Duodenal mucosa (tissue), 2 donors: ENCODE measurements at regions not wholly inside any gene's neighbourhood (a gene's known extent, or its start where the extent isn't known, plus 50 kb on each side); places are given as distances from the start of the nearest gene placed in this dataset.

Experiments used
- H3K27ac ChIP-seq: one replicate; pipeline ENCODE4 v1.7.0; 2013; ENCODE audit warnings: low read depth, low read length
- H3K27me3 ChIP-seq, 2 donors: one replicate each; pipeline ENCODE4 v1.7.0; 2013; ENCODE audit warnings: low read length in 2 of 2, control low read depth in 1 of 2; ENCODE audit not compliant: insufficient read depth in 2 of 2, control insufficient read depth in 1 of 2
- H3K36me3 ChIP-seq, 2 donors: one replicate each; pipeline ENCODE4 v1.7.0; 2013; ENCODE audit warnings: low read length in 2 of 2, control low read depth in 1 of 2; ENCODE audit not compliant: insufficient read depth in 2 of 2, control insufficient read depth in 1 of 2
- H3K4me1 ChIP-seq, 2 donors: one replicate each; pipeline ENCODE4 v1.7.0; 2013; ENCODE audit warnings: low read length in 2 of 2, control low read depth in 1 of 2; ENCODE audit not compliant: insufficient read depth in 2 of 2, control insufficient read depth in 1 of 2
- H3K4me3 ChIP-seq, 2 donors: one replicate each; pipeline ENCODE4 v1.7.0; 2013; ENCODE audit warnings: low read length in 2 of 2, low read depth in 1 of 2
- H3K9ac ChIP-seq, 2 donors: one replicate each; pipeline ENCODE4 v1.7.0; 2013; ENCODE audit warnings: low read length in 2 of 2, low read depth in 1 of 2
- H3K9me3 ChIP-seq, 2 donors: one replicate each; pipeline ENCODE4 v1.7.0; 2013; ENCODE audit warnings: low read length in 2 of 2, control low read depth in 1 of 2; ENCODE audit not compliant: control insufficient read depth in 1 of 2

DNA sequence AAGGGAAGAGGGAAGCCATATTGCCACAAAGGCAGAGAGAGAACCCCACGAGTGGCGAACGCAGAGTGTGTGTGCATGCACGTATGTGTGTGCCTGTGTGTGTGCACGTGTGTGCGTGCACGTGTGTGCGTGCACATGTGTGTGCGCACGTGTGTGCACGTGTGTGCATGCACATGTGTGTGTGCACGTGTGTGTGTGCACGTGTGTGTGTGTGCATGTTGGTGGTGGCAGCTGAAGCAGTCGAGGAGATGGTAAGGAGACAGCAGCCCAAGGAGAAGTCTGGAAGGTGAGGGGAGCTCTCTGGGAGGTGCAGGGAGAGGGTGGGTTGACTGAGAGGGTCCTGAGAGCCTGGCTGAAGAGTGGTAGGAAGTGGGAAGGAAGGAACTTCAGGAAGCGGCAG lies 94.1 kb upstream of the NECTIN1 start:
- peaks cover 0 to 5% of the 10 kb centered on the region in 2 donors for H3K27me3 ChIP-seq
- no peak overlapping the region for H3K4me3 ChIP-seq
- H3K9me3 ChIP-seq, result no peaks in the 10 kb centered on the region
- no peak overlapping the region for H3K9ac ChIP-seq
- H3K36me3 ChIP-seq, result no peaks in the 10 kb centered on the region
- H3K4me1 ChIP-seq, result peaks cover 0 to 6% of the 10 kb centered on the region in 2 donors
- H3K27ac ChIP-seq, result no peak overlapping the region

DNA sequence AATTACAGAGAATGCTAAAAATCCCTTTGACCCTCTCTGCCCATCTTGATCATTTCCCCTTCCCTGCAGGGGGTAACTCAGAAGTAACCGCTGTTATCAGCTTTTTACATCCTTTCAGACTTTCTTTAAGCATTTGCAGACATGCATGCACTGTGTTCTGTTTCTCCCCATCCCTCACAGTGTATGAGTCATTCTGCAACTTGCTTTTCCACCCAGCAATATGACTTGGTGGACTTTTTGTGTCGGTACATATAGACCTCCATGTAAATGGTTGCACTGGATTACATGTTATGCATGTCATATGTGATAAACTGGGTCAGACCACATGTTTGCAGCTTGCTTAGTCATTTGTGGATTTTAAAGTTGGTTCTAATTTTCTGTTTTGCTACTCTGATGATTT lies 87.7 kb upstream of the NECTIN1 start:
- Histone ChIP-seq H3K27me3 (no peaks in the 10 kb centered on the region), H3K4me3 (no peak overlapping the region), H3K4me1 (no peaks in the 10 kb centered on the region), H3K9me3 (no peaks in the 10 kb centered on the region), H3K9ac (no peak overlapping the region), H3K36me3 (no peaks in the 10 kb centered on the region), H3K27ac (no peak overlapping the region)

DNA sequence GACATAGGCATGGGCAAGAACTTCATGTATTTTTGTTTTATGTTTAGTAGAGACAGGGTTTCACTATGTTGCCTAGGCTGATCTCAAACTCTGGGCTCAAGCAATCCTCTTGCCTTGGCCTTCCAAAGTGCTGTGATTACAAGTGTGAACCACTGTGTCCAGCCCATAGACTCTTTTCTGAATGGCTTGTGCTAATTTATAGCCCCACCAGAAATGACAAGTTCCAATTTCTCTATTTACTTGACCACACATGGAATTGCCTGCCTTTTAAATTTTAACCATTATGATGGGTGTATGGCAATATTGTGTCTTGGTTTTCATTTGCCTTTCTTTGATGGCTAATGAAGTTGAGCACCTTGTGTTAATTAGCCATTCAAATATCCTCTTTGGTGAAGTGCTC lies 85.8 kb upstream of the NECTIN1 start:
- Histone ChIP-seq H3K27me3 (peaks cover 0 to 3% of the 10 kb centered on the region in 2 donors), H3K4me1 (no peaks in the 10 kb centered on the region), H3K9ac (no peak overlapping the region), H3K4me3 (no peak overlapping the region), H3K9me3 (no peaks in the 10 kb centered on the region), H3K27ac (no peak overlapping the region), H3K36me3 (no peaks in the 10 kb centered on the region)

DNA sequence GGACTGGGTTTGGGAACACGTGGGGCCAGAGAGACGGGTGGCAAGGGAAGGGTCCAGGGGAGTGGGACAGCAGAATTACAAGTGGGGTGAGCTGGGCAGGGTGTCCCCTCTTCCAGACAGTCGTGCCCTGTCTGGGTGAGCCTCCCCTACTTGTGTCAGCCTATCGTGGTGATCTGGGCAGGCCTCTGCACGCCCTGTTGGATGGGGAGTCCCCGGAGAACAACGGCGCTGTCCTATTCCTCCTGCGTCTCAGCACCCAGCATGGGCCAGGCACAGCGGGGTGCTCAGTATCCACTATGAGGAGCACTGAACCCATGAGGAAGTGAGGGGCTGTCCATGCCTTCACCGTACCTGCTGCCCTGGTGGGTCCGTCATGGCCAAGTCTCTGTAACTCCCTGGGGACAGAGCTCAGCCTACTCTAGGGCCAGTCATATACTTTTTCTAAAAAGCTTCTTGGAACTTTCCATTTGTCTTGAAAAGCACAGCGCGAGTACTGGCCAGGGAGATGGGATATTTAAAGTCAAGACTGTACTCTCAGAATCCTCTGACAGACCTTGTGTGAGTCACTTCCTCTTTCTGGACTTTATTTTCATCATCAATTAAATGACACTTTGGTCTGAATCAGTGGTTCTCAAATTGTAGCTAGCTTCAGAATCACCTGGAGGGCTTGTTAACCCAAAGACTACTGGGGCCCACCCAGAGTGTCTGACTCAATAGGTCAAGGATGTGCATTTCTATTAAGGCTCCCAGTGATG lies 81.7 kb upstream of the NECTIN1 start:
- no peaks in the 10 kb centered on the region for H3K9me3 ChIP-seq
- peaks cover 0 to 3% of the 10 kb centered on the region in 2 donors for H3K27me3 ChIP-seq
- no peak overlapping the region for H3K27ac ChIP-seq
- no peak overlapping the region for H3K4me3 ChIP-seq
- H3K4me1 ChIP-seq, result peaks cover 5 to 7% of the 10 kb centered on the region in 2 donors
- H3K9ac ChIP-seq, result no peak overlapping the region
- H3K36me3 ChIP-seq, result no peaks in the 10 kb centered on the region

DNA sequence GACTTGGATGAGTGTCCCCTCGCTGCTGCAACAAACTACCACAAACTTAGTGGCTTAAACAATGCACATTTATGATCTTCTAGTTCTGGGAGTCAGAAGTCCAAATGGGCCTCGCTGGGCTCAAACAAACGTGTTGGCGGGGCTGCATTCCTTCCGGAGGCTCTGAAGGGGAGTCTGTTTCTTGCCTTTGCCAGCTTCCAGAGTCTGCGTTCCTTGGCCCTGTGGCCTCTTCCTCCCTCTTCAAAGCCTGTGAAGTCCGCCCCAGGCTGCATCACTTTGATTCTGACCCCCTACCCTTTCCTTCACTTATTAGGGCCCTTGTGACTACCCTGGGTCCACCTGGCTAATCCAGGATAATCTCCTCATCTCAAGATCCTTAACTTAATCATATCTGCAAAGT lies 80.3 kb upstream of the NECTIN1 start:
- Histone ChIP-seq H3K27ac (no peak overlapping the region), H3K4me1 (peaks cover 5 to 7% of the 10 kb centered on the region in 2 donors), H3K4me3 (no peak overlapping the region), H3K36me3 (no peaks in the 10 kb centered on the region), H3K9me3 (no peaks in the 10 kb centered on the region), H3K9ac (no peak overlapping the region), H3K27me3 (peaks cover 0 to 3% of the 10 kb centered on the region in 2 donors)

DNA sequence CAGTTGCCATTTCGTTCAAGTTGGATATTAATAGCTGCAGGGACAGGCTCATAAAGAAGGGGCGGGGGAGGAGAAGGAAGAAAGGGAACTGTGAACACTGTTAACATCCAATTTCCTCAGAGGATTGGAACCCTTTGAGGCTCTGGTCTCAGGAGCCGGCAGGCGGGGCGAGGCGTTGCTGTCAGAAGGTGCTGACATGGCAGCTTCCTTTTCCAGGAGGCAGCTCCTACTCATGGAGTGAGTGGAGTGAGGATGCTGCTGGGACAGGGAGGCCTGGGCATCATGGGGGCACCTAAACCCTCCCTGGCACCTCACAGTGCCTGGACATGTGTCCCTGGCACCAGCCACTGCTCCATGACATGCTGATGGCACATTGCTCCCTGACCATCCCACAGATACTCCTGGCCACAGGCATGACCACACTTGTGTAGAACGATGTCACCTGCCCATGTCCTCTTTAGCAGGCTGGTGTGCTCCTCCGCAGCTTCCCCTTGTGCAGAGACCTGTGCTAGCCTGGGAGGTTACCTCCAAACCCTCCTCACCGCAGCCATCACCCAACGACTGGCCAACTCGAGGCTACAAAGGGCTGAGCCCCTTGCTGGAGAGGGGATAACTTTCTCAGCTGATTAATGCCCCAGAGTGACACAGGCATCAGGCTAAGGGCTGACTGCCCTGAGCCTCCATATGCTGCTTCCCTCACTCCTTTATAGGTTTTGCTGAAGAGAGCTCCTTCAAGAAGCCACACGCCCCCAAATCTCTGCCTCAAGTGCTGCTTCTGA lies 79.6 kb upstream of the NECTIN1 start:
- no peak overlapping the region for H3K4me3 ChIP-seq

DNA sequence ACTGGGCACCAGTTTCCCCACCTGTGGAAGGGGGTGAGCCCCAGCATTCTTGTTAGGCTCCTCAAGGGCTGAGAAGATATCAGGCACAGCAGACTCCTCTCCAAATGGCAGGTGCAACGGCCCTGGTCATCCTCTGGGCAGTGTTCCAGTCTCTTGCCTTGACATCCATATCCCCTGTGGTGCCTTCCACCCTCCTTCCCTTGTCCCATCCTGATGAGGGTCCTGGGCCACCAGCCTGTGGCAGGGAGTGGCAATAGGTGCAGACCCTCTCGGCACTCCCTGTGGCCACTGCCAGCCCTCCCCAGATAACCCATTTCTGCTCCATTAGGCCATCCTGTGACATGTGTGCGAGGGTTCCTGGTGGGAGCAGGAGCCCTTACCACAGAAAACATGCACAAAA lies 78.8 kb upstream of the NECTIN1 start:
- Histone ChIP-seq H3K27me3 (peaks cover 0 to 3% of the 10 kb centered on the region in 2 donors), H3K9ac (no peak overlapping the region), H3K9me3 (no peaks in the 10 kb centered on the region), H3K4me1 (peaks cover 5 to 7% of the 10 kb centered on the region in 2 donors), H3K27ac (no peak overlapping the region), H3K36me3 (no peaks in the 10 kb centered on the region), H3K4me3 (no peak overlapping the region)

More for the DNA sequence above, 79.6 kb upstream of the NECTIN1 start:
- Histone ChIP-seq H3K27me3 (peaks cover 0 to 3% of the 10 kb centered on the region in 2 donors), H3K9ac (no peak overlapping the region), H3K9me3 (no peaks in the 10 kb centered on the region), H3K4me1 (peaks cover 5 to 7% of the 10 kb centered on the region in 2 donors), H3K36me3 (no peaks in the 10 kb centered on the region), H3K27ac (no peak overlapping the region)

DNA sequence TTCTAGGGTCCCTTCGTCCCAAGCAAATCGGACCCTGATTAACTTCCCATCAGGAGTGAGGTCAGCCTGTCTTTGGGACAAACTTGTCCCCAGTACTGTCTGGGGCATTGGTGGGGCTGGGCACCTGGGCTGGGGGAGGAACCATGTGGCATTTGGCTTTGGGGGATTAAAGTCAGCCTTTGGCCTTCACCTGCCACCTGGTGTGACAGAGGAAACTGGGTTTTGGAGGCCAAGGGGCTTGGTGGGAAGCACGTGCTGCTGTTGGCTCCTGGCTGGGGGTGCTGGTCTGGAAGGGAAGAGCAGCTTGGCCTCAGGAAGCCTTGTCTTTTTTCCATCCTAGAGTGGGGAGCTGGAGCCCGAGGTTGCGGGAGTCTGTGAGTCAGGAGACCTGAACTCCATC lies 78.4 kb upstream of the NECTIN1 start:
- Histone ChIP-seq H3K4me1 (peaks cover 5 to 7% of the 10 kb centered on the region in 2 donors), H3K9ac (no peak overlapping the region), H3K36me3 (no peaks in the 10 kb centered on the region), H3K27me3 (peaks cover 0 to 3% of the 10 kb centered on the region in 2 donors), H3K9me3 (no peaks in the 10 kb centered on the region), H3K27ac (no peak overlapping the region), H3K4me3 (no peak overlapping the region)

DNA sequence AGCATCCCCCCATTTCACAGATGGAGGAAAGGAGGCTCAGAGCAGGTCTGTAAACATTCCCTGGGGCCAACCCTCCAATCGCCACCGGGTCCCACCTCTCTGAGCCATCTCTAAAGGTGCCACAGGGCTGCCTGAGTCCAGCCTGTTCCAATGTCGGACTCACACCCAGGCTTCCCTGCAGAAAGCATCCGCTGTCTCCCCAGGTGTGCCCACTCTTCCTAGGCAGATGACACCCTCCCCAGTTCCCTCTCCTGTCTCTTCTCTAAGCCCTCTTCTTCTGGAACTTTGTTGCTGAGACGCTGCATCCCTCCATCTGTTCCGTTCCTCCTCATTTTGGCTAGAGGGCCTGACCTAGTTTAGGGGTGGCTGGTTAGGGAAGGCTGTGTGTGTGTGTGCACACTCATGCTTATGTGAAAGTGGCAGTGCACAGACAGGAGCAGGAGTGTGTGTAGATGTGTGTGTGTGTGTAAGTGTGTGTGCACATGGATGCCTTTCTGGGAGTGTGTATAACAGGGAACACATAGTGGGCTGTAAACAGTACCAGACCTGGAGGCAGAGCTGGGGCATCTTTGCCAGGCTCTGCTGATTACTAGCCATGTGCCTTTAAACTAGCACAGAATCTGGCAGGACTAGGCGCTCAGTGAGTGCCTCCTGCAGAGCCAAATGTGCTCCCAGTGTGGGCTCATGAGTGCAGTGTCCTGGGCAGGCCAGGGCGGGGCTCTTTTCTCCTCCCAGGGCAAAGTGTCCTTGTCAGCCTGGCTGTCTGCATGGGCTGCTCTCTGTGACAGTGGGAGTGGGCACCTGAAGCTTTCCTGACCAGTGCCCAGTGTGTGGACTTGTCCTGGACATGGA lies 77.3 kb upstream of the NECTIN1 start:
- peaks cover 5 to 7% of the 10 kb centered on the region in 2 donors for H3K4me1 ChIP-seq
- H3K27ac ChIP-seq, result no peak overlapping the region
- no peak overlapping the region for H3K9ac ChIP-seq
- H3K27me3 ChIP-seq, result peaks cover 0 to 2% of the 10 kb centered on the region in 2 donors
- no peak overlapping the region for H3K4me3 ChIP-seq
- H3K36me3 ChIP-seq, result no peaks in the 10 kb centered on the region
- no peaks in the 10 kb centered on the region for H3K9me3 ChIP-seq

DNA sequence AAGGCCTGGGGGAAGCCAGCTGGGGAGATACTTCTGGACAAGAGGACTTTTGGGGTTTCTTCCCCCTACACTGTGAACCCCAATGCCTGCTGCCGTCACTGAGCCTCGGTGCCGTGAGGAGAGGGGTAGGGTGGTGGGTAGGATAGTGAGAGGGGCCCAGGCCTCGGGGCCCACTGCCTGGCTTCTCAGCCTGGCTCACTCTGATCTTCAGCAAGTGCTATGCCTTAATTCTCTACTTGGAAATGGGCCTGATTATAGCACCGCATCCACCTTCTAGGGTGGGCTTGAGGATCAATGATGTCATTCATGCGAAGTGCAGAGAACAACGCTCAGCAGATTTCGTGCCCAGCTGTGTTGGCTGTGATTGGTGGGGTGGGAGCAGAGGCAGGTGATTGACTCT lies 76.7 kb upstream of the NECTIN1 start:
- no peaks in the 10 kb centered on the region for H3K36me3 ChIP-seq
- H3K9me3 ChIP-seq, result no peaks in the 10 kb centered on the region
- H3K4me1 ChIP-seq, result peaks cover 5 to 7% of the 10 kb centered on the region in 2 donors
- no peak overlapping the region for H3K9ac ChIP-seq
- no peak overlapping the region for H3K4me3 ChIP-seq
- no peak overlapping the region for H3K27ac ChIP-seq
- no peaks in the 10 kb centered on the region for H3K27me3 ChIP-seq
